Endodermal cell (in vitro differentiated cells): ENCODE measurements at regions not wholly inside any gene's neighbourhood (a gene's known extent, or its start where the extent isn't known, plus 50 kb on each side); places are given as distances from the start of the nearest gene placed in this dataset.
"Not testable (repeated sequence)": the region's sequence is repeated elsewhere in the genome, so short reads cannot be mapped to it uniquely, and the experiment has no call there.

Experiments
- DNase-seq: peaks from one replicate; pipeline ENCODE4 v3.0.0-alpha.2; 2017
- H3K27ac ChIP-seq: 2 replicates; pipeline ENCODE4 v1.5.1; 2013; ENCODE audit warnings: mild to moderate bottlenecking, low read depth, low read length, moderate library complexity
- H3K27me3 ChIP-seq: 2 replicates; pipeline ENCODE4 v1.6.1; 2013; ENCODE audit warnings: mild to moderate bottlenecking, low read length, moderate library complexity; ENCODE audit not compliant: insufficient read depth, control insufficient read depth, poor library complexity, severe bottlenecking
- H3K36me3 ChIP-seq: 2 replicates; pipeline ENCODE4 v1.7.0; 2013; ENCODE audit warnings: mild to moderate bottlenecking, low read length, moderate library complexity; ENCODE audit not compliant: control insufficient read depth, insufficient read depth
- H3K4me1 ChIP-seq: one replicate; pipeline ENCODE4 v1.7.0; 2013; ENCODE audit warnings: low read length; ENCODE audit not compliant: control insufficient read depth, insufficient read depth
- H3K4me3 ChIP-seq: 2 replicates; pipeline ENCODE4 v1.5.1; 2013; ENCODE audit warnings: mild to moderate bottlenecking, low read length, moderate library complexity
- H3K9ac ChIP-seq: 2 replicates; pipeline ENCODE4 v1.6.1; 2013; ENCODE audit warnings: mild to moderate bottlenecking, low read length, moderate library complexity; ENCODE audit not compliant: poor library complexity, severe bottlenecking; ENCODE audit errors: extremely low read depth
- H3K9me3 ChIP-seq: 2 replicates; pipeline ENCODE4 v1.6.1; 2013; ENCODE audit warnings: mild to moderate bottlenecking, low read length, moderate library complexity; ENCODE audit not compliant: control insufficient read depth
- H3K27ac Mint-ChIP-seq: 2 replicates; pipeline ENCODE4 v1.8.0; 2020; ENCODE audit warnings: mixed read lengths
- H3K27me3 Mint-ChIP-seq: 2 replicates; pipeline ENCODE4 v1.8.0; 2021; ENCODE audit warnings: mild to moderate bottlenecking, mixed read lengths; ENCODE audit not compliant: insufficient read depth
- H3K36me3 Mint-ChIP-seq: 2 replicates; pipeline ENCODE4 v1.8.0; 2020; ENCODE audit warnings: low read depth, mixed read lengths
- H3K4me1 Mint-ChIP-seq: 2 replicates; pipeline ENCODE4 v1.8.0; 2020; ENCODE audit warnings: mixed read lengths
- H3K4me3 Mint-ChIP-seq: 2 replicates; pipeline ENCODE4 v1.8.0; 2020; ENCODE audit warnings: mild to moderate bottlenecking, moderate library complexity, mixed read lengths
- H3K9me3 Mint-ChIP-seq: 2 replicates; pipeline ENCODE4 v1.8.0; 2020; ENCODE audit warnings: mild to moderate bottlenecking, mixed read lengths
- WGBS, 2 experiments: methylation state at CpG; one replicate each; pipeline versions ENCODE4 v1.1.5 to v1.1.7; 2013; ENCODE audit warnings: missing lambda C conversion rate in 2 of 2, mixed read lengths in 1 of 2; ENCODE audit not compliant: insufficient coverage in 1 of 2, insufficient read length in 1 of 2; 5-methylcytosine and 5-hydroxymethylcytosine counted together
- TF ChIP-seq, protein P1 (sequence below): fragments of 200-600 bp; sonication (generic); conservative IDR thresholded peaks from 2 replicates; pipeline ENCODE4 v1.5.0; 2021; ENCODE audit warnings: antibody characterized with exemption, mild to moderate bottlenecking

DNA sequence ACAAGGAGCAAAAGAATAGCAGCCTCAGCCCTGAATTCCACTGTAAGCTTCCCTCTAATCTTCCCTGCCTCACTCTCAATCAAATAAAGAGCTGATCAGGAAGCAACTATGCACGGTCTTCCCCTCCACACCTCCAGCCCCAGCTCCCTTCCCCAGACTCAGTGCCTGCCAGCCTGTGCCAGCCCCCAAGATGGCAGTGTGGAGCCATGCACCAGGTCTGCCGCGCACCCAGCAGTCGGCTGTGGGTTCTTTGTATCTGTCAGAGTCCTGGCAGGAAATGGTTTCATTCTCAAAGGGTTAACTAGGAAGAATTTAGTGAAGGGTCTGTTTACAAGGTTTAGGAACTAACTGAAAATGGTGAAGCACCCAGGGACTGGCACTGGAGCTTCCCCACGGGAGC, 71.3 kb upstream of the PRSS12 start:
- H3K27ac Mint-ChIP-seq = peak overlapping the region; percentile 58
- not testable (repeated sequence) for H3K4me3 Mint-ChIP-seq, H3K9ac ChIP-seq, H3K27me3 Mint-ChIP-seq, H3K36me3 Mint-ChIP-seq, H3K4me3 ChIP-seq, H3K36me3 ChIP-seq, H3K9me3 Mint-ChIP-seq, H3K27ac ChIP-seq, H3K4me1 ChIP-seq, H3K27me3 ChIP-seq, H3K9me3 ChIP-seq, H3K4me1 Mint-ChIP-seq
- TF ChIP-seq, protein P1, sequence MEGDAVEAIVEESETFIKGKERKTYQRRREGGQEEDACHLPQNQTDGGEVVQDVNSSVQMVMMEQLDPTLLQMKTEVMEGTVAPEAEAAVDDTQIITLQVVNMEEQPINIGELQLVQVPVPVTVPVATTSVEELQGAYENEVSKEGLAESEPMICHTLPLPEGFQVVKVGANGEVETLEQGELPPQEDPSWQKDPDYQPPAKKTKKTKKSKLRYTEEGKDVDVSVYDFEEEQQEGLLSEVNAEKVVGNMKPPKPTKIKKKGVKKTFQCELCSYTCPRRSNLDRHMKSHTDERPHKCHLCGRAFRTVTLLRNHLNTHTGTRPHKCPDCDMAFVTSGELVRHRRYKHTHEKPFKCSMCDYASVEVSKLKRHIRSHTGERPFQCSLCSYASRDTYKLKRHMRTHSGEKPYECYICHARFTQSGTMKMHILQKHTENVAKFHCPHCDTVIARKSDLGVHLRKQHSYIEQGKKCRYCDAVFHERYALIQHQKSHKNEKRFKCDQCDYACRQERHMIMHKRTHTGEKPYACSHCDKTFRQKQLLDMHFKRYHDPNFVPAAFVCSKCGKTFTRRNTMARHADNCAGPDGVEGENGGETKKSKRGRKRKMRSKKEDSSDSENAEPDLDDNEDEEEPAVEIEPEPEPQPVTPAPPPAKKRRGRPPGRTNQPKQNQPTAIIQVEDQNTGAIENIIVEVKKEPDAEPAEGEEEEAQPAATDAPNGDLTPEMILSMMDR = peak; percentile 77
- 14% methylated on average over 5 of the region's 5 CpGs; no CpG with 5 or more reads in 1 of the 2 experiments for WGBS, 2 experiments
- peak; percentile 89 for DNase-seq

DNA sequence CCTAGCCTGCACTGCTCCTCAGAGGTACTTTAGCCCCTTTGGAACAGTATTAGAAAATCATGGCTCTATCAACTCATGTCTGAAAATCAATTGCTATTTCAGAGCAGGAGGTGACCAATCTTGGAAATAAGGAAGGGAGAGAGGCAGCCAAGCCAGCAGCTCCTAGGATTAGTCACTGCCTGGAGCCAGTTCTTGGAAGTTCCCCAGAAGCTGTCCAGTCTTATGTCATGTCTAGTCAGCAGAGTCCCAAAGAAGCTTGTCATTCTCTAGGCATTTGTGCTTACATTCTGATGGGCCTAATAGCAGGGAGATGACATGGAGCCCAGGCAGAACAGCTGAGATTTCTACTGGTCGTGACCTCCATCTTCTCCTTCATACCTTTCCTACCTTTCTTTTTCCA, 76.1 kb upstream of the PRSS12 start:
- not testable (repeated sequence) for H3K9me3 ChIP-seq, H3K4me1 ChIP-seq, H3K4me3 ChIP-seq, H3K27ac Mint-ChIP-seq, H3K27me3 Mint-ChIP-seq, H3K9ac ChIP-seq, H3K9me3 Mint-ChIP-seq, H3K4me1 Mint-ChIP-seq, DNase-seq, H3K4me3 Mint-ChIP-seq, H3K27me3 ChIP-seq, H3K36me3 ChIP-seq, H3K36me3 Mint-ChIP-seq, H3K27ac ChIP-seq
- WGBS, 2 experiments = no CpG with 5 or more reads among the region's 1 CpG

DNA sequence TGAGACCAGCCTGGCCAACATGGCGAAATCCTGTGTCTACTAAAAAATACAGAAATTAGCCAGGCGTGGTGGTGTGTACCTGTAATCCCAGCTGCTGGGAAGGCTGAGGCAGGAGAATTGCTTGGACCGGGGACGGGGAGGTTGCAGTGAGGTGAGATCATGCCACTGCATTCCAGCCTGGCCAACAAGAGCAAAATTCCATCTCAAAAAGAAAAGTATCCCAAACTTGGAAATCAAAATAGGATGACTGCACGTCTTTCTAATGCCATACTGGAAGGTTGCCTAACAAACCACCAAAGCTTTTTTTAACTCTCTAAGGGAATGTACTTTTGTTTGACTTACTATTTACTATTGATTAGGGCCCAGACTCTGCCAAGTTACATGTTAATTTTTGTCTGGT, 79.6 kb upstream of the PRSS12 start:
- 97% methylated on average over 4 of the region's 5 CpGs; no CpG with 5 or more reads in 1 of the 2 experiments for WGBS, 2 experiments
- H3K9me3 ChIP-seq, H3K27ac ChIP-seq, H3K36me3 ChIP-seq, H3K4me3 Mint-ChIP-seq, H3K36me3 Mint-ChIP-seq, H3K27ac Mint-ChIP-seq, H3K4me1 Mint-ChIP-seq, H3K9ac ChIP-seq, H3K9me3 Mint-ChIP-seq, H3K27me3 ChIP-seq, H3K27me3 Mint-ChIP-seq, H3K4me1 ChIP-seq, DNase-seq, H3K4me3 ChIP-seq: not testable (repeated sequence)

DNA sequence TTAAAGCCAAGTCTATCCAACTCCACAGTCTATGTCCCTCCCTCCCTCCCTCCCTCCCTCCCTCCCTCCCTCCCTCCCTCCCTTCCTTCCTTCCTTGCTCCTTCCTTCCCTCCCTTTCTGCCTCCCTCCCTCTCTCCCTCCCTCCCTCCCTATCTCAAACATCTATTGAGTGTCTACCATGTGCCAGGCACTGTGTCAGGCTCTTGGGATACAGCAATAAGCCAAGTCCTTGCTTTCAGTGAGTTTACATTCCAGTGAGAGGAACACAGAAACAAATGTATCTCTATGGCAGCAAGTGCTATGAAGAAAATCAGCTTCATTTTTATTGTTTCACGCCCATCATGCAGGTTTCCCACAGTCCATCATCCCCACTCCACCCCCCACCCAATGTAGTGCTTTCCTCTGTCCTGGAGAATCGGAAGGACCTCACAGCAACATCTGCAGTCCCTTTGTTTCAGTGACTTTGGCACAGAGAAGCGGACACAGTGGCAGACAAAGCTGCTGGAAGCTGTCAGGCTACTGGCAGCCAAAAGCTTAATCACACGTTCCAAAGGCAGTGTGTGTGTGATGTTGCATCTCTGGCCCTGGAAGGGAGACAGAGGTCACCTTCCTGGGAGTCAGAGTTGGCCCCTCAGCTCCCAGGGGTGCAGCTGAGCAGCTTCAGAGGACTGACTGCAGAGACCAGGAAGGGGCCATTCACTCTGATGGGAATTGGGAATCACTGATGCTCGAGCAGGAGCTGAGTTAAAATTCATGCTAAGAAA, 81.0 kb upstream of the PRSS12 start:
- H3K9me3 Mint-ChIP-seq, H3K36me3 Mint-ChIP-seq, H3K27me3 ChIP-seq, H3K27ac Mint-ChIP-seq, H3K36me3 ChIP-seq, H3K27ac ChIP-seq, H3K4me3 ChIP-seq, H3K27me3 Mint-ChIP-seq, DNase-seq, H3K9ac ChIP-seq, H3K9me3 ChIP-seq, H3K4me3 Mint-ChIP-seq, H3K4me1 Mint-ChIP-seq, H3K4me1 ChIP-seq: not testable (repeated sequence)
- WGBS, 2 experiments = 85% methylated on average over 3 of the region's 5 CpGs; no CpG with 5 or more reads in 1 of the 2 experiments

DNA sequence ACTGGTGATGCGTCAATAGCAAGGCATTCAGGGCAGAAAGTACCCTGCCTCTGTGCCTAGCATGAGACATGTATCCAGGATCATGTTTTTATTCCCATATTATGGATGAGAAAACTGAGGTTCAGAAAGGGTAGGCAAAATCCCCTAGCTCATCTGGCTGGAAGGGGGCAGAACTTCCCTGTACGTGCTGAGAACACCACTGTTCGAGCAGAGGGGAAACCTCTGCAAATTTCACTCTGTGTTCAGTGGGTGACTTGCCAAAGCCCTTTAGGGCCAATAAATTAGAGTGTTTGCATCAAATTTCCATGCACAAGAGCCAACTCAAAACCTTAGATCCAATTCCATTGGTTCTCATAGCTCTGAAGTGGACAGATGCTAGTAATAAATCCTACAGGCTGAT, 82.6 kb upstream of the PRSS12 start:
- DNase-seq, H3K27ac ChIP-seq, H3K4me1 Mint-ChIP-seq, H3K27ac Mint-ChIP-seq, H3K4me3 ChIP-seq, H3K27me3 Mint-ChIP-seq, H3K4me1 ChIP-seq, H3K9me3 Mint-ChIP-seq, H3K36me3 Mint-ChIP-seq, H3K4me3 Mint-ChIP-seq, H3K9ac ChIP-seq, H3K9me3 ChIP-seq, H3K36me3 ChIP-seq, H3K27me3 ChIP-seq: not testable (repeated sequence)
- 92 to 100% methylated on average over 3 of the region's 3 CpGs for WGBS, 2 experiments

DNA sequence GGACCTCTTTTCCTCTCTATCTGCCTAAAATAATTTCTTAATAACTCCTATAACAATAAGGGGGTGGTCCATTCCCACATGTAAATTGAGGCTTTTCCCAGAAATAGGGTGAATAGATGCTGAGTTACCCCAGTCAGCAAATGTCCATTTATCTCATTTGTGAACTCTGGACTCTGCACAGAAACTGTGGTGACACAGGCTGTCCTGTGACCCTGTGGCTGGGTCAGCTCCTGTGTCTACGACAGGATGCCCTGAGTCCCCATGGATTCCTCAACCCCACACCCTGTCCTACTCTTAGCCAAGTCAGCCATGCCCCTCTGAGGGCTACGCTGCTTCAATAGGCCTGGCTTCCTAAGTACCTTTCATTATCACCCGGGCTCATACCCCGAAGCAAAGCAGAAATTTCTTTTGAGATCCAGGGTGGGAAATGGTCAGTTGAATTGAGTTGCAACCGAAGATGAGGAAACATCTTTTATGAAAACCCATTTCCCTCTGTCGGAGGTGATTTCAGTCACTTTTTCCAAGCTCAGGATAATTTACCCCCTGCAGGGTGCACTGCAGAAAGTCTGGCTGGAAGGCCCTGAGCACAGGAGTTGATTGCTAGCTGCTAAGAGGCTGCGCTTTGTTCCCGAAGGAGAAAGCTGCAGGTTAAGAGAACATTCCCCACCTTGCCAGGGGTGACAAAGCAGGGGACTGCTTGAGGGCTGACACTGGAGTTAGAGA, 89.5 kb upstream of the PRSS12 start:
- not testable (repeated sequence) for H3K9me3 ChIP-seq, H3K9ac ChIP-seq, H3K4me3 Mint-ChIP-seq, H3K27me3 ChIP-seq, H3K4me3 ChIP-seq, H3K27ac ChIP-seq, H3K9me3 Mint-ChIP-seq, H3K4me1 ChIP-seq, H3K27me3 Mint-ChIP-seq, H3K36me3 Mint-ChIP-seq, H3K27ac Mint-ChIP-seq, H3K4me1 Mint-ChIP-seq, H3K36me3 ChIP-seq
- DNase-seq = peak; percentile 60
- 77 to 90% methylated on average over 2 to 5 of the region's 8 CpGs for WGBS, 2 experiments
